Lung (tissue), 11 donors: ENCODE measurements at regions not wholly inside any gene's neighbourhood (a gene's known extent, or its start where the extent isn't known, plus 50 kb on each side); places are given as distances from the start of the nearest gene placed in this dataset.

ENCODE experiments used
- ATAC-seq: fragments of 200-7000 bp; cut with Tn5 transposase; one replicate; pipeline ENCODE4 v1.9.1; 2020; ENCODE audit warnings: moderate number of reproducible peaks; ENCODE audit not compliant: insufficient read depth, low FRiP score
- DNase-seq, 3 donors: peaks; one replicate each; pipeline ENCODE4 v3.0.0-alpha.2; 2013 to 2017
- H3K27ac ChIP-seq, 2 donors: one replicate each; pipeline ENCODE4 v1.5.1; 2013; ENCODE audit warnings: mild to moderate bottlenecking in 2 of 2, moderate library complexity in 2 of 2, control low read depth in 1 of 2, inconsistent platforms in 1 of 2, low read depth in 1 of 2, low read length in 1 of 2
- H3K27me3 ChIP-seq, 3 donors: one replicate each; pipeline ENCODE4 v1.5.1; 2013; ENCODE audit warnings: low read length in 2 of 3; ENCODE audit not compliant: control insufficient read depth in 3 of 3, insufficient read depth in 3 of 3
- H3K36me3 ChIP-seq, 4 donors: one replicate each; pipeline ENCODE4 v1.5.1; 2013; ENCODE audit warnings: low read length in 4 of 4, mild to moderate bottlenecking in 1 of 4, moderate library complexity in 1 of 4; ENCODE audit not compliant: control insufficient read depth in 4 of 4, insufficient read depth in 4 of 4
- H3K4me1 ChIP-seq, 5 donors: one replicate each; pipeline ENCODE4 v1.5.1; 2013; ENCODE audit warnings: low read length in 5 of 5, mild to moderate bottlenecking in 2 of 5, moderate library complexity in 1 of 5; ENCODE audit not compliant: control insufficient read depth in 5 of 5, insufficient read depth in 5 of 5
- H3K4me3 ChIP-seq: one replicate; pipeline ENCODE4 v1.5.1; 2013; ENCODE audit warnings: mild to moderate bottlenecking, control low read depth, moderate library complexity
- H3K9ac ChIP-seq, 2 donors: one replicate each; pipeline ENCODE4 v1.5.1; 2013; ENCODE audit warnings: low read length in 2 of 2, control low read depth in 1 of 2; ENCODE audit not compliant: insufficient read depth in 1 of 2
- H3K9me3 ChIP-seq, 4 donors: one replicate each; pipeline ENCODE4 v1.5.1; 2013; ENCODE audit warnings: low read length in 3 of 4, mild to moderate bottlenecking in 1 of 4, moderate library complexity in 1 of 4; ENCODE audit not compliant: control insufficient read depth in 4 of 4, insufficient read depth in 3 of 4
- WGBS, 2 donors: extraction: QIAGEN DNeasy Blood & Tissue Kit; methylation state at CpG; one replicate each; pipeline ENCODE4 v1.1.7; 2013; 5-methylcytosine and 5-hydroxymethylcytosine counted together
- TF ChIP-seq, protein P1 (sequence below): IDR thresholded peaks from 2 replicates; pipeline ENCODE4 v1.5.1; 2012; ENCODE audit warnings: mild to moderate bottlenecking; ENCODE audit errors: control extremely low read depth, extremely low read depth
- donor health status: control.
- donor health status: control.
- donor health status: Bipolar disorder and iron deficiency.
- donor health status: healthy.
- donor health status: DM: yes; HTN: yes; CAD: no.

GRCh38 chr11:42025121-42025803 is 565.8 kb upstream of the LRRC4C start:
- Histone ChIP-seq H3K27ac (no peak overlapping the region), H3K4me3 (no peak overlapping the region), H3K9me3 (peaks cover 0 to 3% (median 0%) of the 10 kb centered on the region in 4 donors), H3K4me1 (no peaks in the 10 kb centered on the region), H3K27me3 (no peaks in the 10 kb centered on the region), H3K36me3 (no peaks in the 10 kb centered on the region), H3K9ac (no peak overlapping the region)
- no peak for ATAC-seq
- TF ChIP-seq, protein P1, sequence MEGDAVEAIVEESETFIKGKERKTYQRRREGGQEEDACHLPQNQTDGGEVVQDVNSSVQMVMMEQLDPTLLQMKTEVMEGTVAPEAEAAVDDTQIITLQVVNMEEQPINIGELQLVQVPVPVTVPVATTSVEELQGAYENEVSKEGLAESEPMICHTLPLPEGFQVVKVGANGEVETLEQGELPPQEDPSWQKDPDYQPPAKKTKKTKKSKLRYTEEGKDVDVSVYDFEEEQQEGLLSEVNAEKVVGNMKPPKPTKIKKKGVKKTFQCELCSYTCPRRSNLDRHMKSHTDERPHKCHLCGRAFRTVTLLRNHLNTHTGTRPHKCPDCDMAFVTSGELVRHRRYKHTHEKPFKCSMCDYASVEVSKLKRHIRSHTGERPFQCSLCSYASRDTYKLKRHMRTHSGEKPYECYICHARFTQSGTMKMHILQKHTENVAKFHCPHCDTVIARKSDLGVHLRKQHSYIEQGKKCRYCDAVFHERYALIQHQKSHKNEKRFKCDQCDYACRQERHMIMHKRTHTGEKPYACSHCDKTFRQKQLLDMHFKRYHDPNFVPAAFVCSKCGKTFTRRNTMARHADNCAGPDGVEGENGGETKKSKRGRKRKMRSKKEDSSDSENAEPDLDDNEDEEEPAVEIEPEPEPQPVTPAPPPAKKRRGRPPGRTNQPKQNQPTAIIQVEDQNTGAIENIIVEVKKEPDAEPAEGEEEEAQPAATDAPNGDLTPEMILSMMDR, result no peak
- peak in 2 of 3 donors; percentile 1 to 5 for DNase-seq
- WGBS, 2 donors, result 72 to 82% methylated on average over 4 of the region's 4 CpGs

- Histone ChIP-seq H3K27ac (no peak overlapping the region), H3K9me3 (peaks cover 0 to 2% (median 0%) of the 10 kb centered on the region in 4 donors), H3K9ac (no peak overlapping the region), H3K27me3 (no peaks in the 10 kb centered on the region), H3K36me3 (no peaks in the 10 kb centered on the region), H3K4me1 (no peaks in the 10 kb centered on the region), H3K4me3 (no peak overlapping the region)
- TF ChIP-seq, protein P1, result no peak
- ATAC-seq (no peak), DNase-seq (no peak)
Observed at GRCh38 chr11:42034826-42035225, 575.4 kb upstream of the LRRC4C start.

DNA sequence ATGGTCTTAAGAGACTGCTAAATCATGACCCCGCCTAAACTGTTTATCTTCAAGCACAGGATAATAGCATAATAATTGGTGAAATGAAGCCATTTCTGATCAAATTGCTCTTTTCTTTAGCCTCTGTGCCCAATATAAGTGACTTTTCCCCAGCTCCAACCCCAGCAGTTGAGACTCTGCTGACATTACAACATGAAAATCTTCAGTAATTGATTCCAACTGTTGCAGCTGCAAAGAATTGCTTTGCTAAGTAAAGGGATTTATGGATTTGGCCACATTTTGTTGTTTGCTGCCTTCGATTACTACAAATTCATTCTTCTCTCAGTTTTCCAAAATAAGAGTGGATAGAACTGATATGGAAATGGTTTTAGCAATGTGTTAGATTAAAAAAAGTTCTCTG is 576.7 kb upstream of the LRRC4C start:
- no peak overlapping the region for H3K9ac ChIP-seq
- ATAC-seq, result no peak
- no peak overlapping the region for H3K27ac ChIP-seq

More for the DNA sequence above, 576.7 kb upstream of the LRRC4C start:
- no peak overlapping the region for H3K4me3 ChIP-seq
- H3K4me1 ChIP-seq, result no peaks in the 10 kb centered on the region
- TF ChIP-seq, protein P1, result no peak
- H3K36me3 ChIP-seq, result no peaks in the 10 kb centered on the region
- WGBS, 2 donors, result 79 to 88% methylated on average over 2 of the region's 2 CpGs
- no peak for DNase-seq
- no peaks in the 10 kb centered on the region for H3K27me3 ChIP-seq
- H3K9me3 ChIP-seq, result peaks cover 0 to 2% (median 0%) of the 10 kb centered on the region in 4 donors
